ENCODE measurements at regions not wholly inside any gene's neighbourhood (a gene's known extent, or its start where the extent isn't known, plus 50 kb on each side); places are given as distances from the start of the nearest gene placed in this dataset.

DNA sequence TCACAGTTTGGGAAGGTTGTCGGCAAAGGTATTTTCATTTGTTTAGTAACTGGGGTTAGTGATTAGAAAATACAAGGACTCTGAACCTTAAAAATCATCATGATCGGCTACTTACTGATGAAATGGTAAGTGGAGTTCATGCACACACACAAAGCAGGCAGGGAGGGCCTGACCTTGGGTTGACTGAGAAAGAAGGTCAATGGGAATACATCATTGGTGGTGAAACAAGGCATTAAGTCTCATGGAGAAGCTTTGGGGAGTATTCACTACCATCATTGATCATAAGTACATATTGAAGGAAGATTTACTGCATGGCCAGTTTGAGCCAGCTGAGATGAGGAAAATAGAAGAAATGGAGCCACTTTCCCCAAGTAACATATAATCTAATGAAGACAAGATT, 74.4 kb downstream of the LUZP4 start:
- Histone ChIP-seq H3K27me3 (peaks cover 0 to 25% (median 0%) of the 10 kb centered on the region in 9 donors), H3K27ac (no peak overlapping the region), H3K4me3 (no peak overlapping the region), H3K4me1 (peaks cover 0 to 5% (median 0%) of the 10 kb centered on the region in 12 donors), H3K36me3 (no peaks in the 10 kb centered on the region), H3K9me3 (no peaks in the 10 kb centered on the region)
- 91 to 99% (median 94%) methylated on average over 2 of the region's 2 CpGs for WGBS, 4 donors
- ATAC-seq (no peak), DNase-seq (no peak)
- TF ChIP-seq POLR2A (IDR thresholded peaks at IDR 0.05), result no peak
- TF ChIP-seq, protein P1, sequence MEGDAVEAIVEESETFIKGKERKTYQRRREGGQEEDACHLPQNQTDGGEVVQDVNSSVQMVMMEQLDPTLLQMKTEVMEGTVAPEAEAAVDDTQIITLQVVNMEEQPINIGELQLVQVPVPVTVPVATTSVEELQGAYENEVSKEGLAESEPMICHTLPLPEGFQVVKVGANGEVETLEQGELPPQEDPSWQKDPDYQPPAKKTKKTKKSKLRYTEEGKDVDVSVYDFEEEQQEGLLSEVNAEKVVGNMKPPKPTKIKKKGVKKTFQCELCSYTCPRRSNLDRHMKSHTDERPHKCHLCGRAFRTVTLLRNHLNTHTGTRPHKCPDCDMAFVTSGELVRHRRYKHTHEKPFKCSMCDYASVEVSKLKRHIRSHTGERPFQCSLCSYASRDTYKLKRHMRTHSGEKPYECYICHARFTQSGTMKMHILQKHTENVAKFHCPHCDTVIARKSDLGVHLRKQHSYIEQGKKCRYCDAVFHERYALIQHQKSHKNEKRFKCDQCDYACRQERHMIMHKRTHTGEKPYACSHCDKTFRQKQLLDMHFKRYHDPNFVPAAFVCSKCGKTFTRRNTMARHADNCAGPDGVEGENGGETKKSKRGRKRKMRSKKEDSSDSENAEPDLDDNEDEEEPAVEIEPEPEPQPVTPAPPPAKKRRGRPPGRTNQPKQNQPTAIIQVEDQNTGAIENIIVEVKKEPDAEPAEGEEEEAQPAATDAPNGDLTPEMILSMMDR (IDR thresholded peaks at IDR 0.05), result no peak
- intact Hi-C loops (cut with DNase I), result no loop called here

DNA sequence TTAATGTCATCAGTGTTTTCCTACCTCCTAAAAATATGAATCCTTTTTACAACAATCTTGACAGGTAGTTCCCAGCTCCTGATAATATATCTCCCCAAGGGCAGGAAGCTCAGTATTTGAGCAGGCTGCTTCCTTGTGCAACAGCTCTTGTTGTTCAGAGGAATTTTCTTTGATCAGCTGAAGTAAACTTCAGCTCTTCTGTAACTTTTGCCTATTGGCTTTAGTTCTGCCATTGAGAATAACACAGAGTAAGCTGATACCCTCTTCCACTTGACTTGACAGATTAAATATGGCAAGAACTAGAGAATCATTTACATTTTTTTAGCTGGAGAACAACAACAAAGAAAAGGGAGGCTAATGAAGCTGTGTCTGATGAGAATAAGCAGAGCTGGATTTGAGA, 75.2 kb downstream of the LUZP4 start:
- peaks cover 0 to 26% (median 0%) of the 10 kb centered on the region in 9 donors for H3K27me3 ChIP-seq
- no peak for ATAC-seq
- intact Hi-C loops (cut with DNase I), result no loop called here

DNA sequence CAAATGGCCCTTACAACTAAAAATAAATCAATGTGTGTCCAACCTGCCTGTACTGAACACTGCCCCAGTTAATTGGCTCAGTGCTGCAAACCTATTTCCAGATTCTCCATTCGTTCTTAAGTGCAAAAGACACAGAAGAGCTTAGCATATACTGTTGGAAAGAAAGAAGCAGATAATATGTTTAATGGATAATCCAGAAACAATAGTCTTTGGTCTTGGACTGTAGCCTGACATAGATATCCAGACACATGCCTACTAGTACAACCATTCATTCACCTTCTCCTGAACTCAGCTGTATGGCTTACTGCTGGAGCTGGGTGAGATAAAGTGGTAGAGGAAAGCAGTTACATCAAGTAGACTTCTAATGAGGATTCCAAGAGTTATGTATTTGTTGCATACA, 77.0 kb downstream of the LUZP4 start:
- Histone ChIP-seq H3K27ac (no peak overlapping the region), H3K4me3 (no peak overlapping the region), H3K9me3 (no peaks in the 10 kb centered on the region), H3K27me3 (peaks cover 0 to 26% (median 0%) of the 10 kb centered on the region in 9 donors), H3K36me3 (no peaks in the 10 kb centered on the region), H3K4me1 (peaks cover 0 to 5% (median 0%) of the 10 kb centered on the region in 12 donors)
- TF ChIP-seq POLR2A (IDR thresholded peaks at IDR 0.05), result no peak
- TF ChIP-seq, protein P1 (IDR thresholded peaks at IDR 0.05), result no peak
- WGBS, 4 donors, result 0 to 70% (median 2%) methylated on average over 1 of the region's 1 CpG
- no peak for DNase-seq
- no peak for ATAC-seq
- intact Hi-C loops (cut with DNase I), result no loop called here

More for the DNA sequence above, 75.2 kb downstream of the LUZP4 start:
- Histone ChIP-seq H3K9me3 (no peaks in the 10 kb centered on the region), H3K27ac (no peak overlapping the region), H3K4me3 (no peak overlapping the region), H3K36me3 (no peaks in the 10 kb centered on the region), H3K4me1 (peaks cover 0 to 5% (median 0%) of the 10 kb centered on the region in 12 donors)
- TF ChIP-seq POLR2A (IDR thresholded peaks at IDR 0.05), result no peak
- TF ChIP-seq, protein P1 (IDR thresholded peaks at IDR 0.05), result no peak
- DNase-seq, result no peak

DNA sequence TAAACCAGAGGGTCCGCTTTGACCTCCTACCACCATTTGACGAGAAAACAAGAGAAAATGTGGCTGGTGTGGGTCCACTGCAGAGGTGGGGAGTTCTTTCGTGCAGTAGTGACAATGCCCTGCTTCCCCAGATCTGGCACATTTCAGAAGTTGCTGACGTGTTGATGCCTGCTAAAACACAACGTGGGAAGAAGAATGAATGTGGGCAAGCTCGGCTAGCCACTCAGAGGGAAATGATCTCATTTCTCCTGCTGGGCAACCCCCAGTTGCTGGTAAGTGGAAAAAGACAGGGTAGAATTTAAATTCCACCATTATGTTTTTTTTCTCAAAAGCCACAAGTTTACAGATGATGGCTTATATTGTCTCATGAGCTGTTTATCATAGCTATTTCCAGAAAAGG, 77.9 kb downstream of the LUZP4 start:
- no peak overlapping the region for H3K4me3 ChIP-seq
- intact Hi-C loops (cut with DNase I), result no loop called here
- no peak for ATAC-seq
- peaks cover 0 to 34% (median 0%) of the 10 kb centered on the region in 9 donors for H3K27me3 ChIP-seq
- peaks cover 0 to 7% (median 0%) of the 10 kb centered on the region in 12 donors for H3K4me1 ChIP-seq
- H3K27ac ChIP-seq, result no peak overlapping the region
- TF ChIP-seq POLR2A (IDR thresholded peaks at IDR 0.05), result no peak
- TF ChIP-seq, protein P1 (IDR thresholded peaks at IDR 0.05), result no peak
- WGBS, 4 donors, result 54 to 75% (median 63%) methylated on average over 6 of the region's 6 CpGs
- no peaks in the 10 kb centered on the region for H3K36me3 ChIP-seq
- DNase-seq, result no peak
- H3K9me3 ChIP-seq, result no peaks in the 10 kb centered on the region
